ENCODE measurements at regions not wholly inside any gene's neighbourhood (a gene's known extent, or its start where the extent isn't known, plus 50 kb on each side); places are given as distances from the start of the nearest gene placed in this dataset.

DNA sequence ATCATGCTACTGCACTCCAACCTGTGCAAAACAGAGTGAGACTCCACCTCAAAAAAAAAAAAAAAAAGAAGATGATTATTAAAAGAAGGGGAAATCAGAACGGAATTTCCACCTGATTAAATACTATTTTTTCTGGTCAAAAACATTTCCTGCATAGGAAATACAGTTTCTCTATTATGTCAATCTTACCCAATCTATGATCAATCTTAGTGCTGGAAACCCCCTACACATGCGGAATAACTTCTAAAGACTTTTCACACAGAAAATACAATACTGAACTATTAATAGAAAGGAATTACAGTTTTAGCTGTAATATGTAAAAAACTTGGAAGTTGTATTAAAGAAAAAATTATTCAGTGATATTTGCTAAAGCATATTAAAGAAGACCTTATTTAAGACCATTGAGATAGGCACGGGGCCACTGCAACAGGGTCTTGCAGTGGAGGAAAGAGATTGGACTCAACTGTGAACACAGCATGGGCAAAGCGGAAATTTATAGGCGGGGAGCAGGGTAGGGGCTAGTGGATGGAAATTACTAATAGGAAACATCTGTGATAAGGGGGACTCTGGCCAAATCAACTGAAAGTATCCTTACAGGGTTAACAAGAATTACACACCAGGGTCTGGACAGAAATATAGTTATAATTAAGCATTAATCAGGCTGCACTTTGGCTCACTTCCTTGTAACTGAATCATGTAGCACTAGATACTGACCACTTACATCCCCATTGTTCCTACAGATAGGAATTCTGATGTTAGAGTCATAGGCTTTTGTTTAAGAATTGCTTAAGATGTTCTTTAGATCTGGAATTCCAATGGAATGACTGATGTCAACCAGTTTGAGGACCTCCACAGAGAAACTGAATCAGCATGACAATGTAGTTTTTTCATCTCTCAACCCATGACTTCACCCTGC lies 411.5 kb upstream of the DDI1 start:
- no peak for DNase-seq

DNA sequence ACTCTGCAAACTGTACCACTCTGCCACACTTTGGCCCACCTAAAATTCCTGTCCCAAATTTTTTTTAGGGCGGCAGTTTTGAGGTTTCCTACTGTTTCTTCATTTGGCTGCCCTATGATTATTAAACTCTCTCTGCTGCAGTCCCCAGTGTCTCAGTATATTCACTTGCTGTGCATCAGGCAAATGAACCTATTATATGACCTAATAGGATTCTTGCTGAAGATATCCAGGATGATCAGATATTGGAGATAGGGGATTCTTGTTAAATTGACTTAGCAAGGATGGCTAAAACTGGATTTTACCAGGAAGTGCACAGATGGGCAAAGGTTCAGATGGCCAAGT lies 410.8 kb upstream of the DDI1 start:
- no peak for DNase-seq

DNA sequence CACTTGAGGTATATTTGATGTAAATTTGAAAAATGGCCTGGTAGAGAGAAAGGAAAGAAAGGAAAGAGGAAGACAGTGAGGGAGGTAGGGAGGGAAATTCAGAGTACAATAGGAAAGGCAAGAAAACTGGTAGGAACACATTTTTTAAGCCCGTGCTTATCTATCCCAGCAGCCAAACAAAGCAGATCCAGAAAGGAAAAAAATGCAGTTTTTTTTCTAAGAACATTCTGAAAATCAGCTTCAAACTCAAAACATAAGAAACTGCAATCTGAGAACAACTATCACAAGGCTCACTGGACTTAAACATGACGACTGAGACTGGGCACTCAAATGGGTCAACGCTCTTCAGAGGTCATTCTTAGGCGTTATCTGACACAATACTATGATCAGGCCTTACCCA lies 408.3 kb upstream of the DDI1 start:
- DNase-seq = no peak

DNA sequence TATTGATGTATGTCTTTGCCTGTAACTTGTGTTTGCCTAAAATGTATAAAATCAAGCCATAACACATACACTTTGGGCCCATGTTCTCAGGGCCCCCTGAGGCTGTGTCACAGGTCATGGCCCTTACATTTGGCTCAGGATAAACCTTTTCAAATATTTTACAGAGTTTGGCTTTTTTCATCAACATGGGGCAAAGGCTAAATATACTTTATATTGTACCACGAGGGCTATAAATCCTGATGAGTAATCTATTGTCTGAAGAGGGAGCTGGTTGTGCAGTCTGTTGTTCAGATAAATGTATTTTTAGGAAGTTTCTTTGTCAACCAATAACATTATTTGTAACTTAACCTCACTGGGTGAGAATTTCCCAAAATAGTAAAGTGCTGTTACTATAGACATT lies 404.6 kb upstream of the DDI1 start:
- DNase-seq = no peak

DNA sequence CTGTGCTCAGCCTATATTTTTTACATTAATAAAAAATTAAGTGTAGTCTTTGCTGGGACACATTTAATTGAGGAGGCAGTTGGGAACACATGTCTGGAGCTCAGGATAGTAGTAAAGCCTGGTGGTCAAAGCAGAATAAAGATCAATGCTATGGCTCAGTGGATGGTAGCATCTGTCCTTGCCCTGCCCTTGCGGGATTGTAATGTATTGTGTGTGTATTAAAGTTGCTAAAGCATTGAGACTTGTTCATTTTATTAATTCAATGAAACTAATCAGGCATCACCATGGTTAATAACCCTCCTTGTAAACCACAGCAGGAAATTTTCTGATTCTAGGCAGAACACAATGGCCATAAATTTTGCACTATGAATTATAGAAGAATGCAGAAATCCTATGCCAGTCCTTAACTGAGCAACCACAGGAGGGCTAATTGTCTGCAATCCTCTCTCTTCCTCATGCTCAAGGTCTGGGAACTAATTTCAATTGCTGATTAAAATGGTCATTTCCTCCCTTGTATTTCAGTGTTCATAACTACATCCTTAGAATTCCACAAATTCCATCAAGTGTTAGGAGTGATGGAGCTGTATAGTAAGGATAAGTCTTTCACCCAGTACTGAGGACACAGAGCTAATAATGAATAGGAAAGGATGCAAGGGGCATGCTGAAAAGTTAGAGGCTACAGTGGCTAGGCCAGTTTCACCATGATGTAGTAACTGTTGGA lies 403.2 kb upstream of the DDI1 start:
- no peak for DNase-seq

DNA sequence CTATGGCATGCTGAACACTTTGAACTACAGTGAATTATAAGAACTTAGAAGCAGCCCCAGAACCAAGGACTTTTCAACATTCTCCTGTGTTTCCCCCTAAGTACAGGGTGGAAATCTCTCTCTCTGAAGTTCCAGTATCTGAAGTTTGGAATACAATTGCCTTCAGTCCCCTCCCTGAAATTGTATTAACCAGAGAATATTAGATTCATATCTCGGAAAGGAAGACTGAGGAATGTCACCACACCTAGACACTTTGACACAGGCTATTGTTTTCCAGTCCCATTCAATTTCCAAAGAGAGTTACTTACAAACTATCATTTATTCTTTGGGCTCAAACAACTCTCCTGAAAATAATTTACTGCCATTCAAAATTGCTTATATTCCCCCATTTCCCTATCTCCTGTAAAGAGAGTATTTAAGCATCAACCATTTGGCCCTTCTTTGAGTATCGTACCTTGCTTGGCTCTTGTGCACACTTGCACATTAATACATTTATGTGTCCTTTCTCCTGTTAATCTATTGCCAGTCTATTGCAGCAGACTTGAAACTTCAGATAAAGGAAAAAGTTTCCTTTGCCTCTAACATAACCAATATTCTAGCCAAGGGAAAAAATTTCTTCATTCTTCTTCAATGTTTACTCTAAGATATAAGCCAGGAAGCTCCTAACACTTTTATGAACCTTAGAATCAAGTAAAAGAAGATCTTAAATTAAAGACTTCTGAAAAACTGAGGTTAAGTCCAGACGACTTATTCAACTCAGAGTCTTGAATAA lies 402.4 kb upstream of the DDI1 start:
- DNase-seq = no peak

DNA sequence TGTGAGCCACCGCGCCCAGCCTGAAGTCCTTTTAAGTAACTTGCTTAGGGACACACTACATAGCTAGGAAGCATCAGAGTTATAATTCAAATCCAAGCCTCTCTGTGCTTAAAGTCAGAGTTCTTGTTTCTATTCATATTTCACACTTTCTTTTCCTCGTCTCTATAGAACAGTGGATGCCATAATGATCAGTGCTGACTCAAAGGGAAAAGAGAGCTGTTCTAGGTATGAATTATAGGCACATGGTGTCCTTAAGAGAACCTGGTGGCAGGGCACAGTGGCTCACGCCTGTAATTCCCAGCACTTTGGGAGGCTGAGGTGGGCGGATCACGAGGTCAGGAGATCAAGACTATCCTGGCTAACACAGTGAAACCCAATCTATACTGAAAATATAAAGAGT lies 400.2 kb upstream of the DDI1 start:
- DNase-seq = no peak

DNA sequence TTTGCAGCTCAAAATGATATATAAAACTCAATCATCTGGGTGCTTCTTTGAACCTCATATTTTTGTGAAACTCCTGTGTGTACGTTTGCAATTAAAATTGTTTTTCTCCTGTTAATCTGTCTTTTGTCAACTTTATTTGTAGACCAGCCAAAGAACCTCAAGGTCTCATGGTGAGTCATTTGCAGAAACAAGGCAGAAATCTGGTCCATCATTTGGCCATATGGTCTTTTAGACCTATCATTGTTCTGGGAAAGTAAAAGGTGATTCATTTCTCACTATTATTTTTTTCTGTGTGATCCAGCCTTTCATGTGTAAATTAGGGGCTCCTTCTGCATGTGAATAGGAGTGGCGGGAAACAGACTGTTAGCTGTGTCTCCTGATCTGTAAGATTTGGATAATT lies 399.1 kb upstream of the DDI1 start:
- no peak for DNase-seq

DNA sequence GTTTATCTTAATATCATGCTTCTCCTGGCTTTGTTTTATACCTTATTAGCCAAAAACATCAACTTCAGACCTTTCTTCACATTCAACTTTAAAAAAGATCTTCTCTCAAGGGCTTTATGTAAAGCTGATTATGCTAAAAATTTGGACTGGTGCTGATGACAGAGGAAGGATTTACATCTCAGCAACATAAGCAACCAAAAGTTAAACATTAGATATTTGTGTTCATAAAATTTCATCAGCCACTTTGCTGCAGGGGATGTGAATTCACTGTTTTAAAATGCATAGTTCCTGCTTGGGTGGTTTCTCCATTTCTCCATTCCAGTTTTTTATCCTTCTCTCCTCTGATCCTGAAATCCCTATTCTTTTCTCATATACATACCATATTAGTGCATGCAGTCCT lies 398.6 kb upstream of the DDI1 start:
- no peak for DNase-seq

DNA sequence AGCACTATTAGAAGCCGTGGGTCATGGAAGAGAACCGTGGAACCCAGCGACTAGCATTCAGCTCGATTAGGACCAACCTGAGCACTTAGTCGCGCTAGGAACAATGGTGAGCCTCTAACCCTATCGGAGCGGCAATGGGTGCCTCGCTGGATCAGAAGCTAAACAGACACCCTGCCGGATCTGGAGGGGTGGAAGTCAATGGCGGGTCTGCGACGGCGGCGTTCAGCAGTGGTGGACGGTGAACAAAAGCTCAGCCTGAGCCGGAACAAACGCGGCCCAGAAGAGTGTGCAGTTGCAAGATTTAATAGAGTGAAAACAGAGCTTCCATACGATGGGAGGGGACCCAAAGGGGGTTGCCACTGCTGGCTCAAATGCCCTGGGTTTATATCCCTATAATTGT lies 391.8 kb upstream of the DDI1 start:
- DNase-seq = no peak

DNA sequence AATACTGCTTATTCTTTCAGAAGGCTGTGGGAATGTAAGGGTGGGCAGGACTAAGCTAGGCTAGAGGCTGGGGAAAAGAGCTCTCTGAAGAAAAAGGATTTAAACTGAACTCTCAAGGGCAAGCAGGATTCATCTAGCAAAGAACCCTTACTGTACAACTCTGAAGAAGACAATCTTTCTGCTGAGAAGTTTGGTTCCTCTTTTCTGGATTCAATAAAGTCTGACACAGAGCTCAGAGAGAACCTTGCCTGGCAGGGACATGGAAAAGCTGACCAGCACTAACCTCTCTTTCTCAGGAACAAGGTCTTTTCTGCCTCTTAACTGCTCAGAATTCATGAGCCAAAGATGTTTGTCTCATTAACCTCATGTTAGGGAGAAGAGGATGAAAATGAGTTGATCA lies 388.4 kb upstream of the DDI1 start:
- DNase-seq = no peak

DNA sequence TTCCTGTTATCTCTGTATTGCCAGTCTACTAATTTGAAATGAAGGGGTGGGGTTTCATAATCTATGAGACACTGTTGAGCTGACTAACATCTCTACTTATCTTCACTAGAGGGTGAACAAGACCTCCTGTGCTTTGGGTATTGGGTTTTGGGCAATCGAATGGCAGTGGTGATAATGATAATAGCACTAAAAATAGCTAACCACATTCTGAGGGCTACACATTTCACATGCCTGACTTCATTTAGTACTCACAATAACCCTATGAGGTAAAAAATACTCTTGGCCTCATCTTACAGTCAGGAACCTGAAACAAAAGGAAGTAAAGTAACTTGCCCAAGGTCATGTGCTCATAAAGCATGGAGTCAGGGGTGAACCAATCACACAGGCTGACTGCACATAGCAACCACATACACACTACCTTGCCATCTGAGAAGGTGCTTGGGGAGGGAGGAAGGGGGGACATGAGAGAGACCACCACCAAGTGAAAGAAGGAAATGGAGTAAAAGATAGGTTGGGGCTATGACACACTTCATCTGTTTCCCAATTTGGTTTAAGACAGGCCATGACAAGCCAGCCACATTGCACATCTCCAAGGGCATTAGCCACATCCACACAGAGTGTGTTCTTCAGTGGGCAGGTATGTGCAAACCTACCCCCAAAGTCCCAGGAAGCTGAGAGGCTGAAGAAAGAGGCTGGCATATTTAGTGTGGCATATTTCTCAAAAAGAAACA lies 387.6 kb upstream of the DDI1 start:
- no peak for DNase-seq

DNA sequence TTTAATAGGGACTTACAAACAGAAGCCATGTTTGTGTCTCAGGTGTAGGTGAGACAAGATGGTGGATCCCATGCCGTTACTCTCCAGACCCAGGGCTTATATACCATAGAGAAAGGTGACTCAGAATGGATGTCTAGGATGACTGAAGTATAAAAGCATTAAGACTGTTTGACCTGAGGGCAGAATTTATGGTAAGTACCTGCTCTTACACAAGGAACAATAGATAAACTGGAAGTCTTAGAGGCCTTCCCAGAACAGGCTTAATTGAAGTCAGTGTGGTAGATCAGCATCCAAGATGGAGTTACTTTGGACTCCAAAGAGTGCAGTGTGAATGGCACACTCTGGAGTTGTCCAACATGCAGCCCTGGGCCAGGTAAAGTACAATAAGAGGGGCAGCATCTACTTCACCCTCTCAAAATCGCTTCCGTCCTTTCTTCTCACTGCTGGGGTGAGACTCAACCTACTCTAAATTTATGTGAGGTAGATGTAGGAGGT lies 387.0 kb upstream of the DDI1 start:
- no peak for DNase-seq

DNA sequence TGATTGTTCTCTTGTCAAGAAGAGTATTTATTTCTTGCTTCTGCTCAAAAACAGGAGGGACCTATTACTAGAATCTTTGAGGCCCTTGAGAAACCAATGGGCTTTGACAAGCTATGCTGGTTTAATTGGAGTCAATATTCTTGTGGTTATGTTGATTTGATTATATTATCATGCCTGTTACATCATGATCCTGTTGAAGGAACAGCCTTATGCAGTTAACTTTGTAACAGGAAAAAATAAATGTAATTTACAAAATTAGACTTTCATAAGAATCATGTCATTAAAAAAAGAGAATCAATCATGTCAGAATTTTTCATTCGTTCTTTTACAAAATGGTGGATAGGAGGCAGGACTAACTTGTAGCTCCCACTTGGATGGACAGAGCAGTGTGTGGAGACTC lies 386.1 kb upstream of the DDI1 start:
- no peak for DNase-seq

DNA sequence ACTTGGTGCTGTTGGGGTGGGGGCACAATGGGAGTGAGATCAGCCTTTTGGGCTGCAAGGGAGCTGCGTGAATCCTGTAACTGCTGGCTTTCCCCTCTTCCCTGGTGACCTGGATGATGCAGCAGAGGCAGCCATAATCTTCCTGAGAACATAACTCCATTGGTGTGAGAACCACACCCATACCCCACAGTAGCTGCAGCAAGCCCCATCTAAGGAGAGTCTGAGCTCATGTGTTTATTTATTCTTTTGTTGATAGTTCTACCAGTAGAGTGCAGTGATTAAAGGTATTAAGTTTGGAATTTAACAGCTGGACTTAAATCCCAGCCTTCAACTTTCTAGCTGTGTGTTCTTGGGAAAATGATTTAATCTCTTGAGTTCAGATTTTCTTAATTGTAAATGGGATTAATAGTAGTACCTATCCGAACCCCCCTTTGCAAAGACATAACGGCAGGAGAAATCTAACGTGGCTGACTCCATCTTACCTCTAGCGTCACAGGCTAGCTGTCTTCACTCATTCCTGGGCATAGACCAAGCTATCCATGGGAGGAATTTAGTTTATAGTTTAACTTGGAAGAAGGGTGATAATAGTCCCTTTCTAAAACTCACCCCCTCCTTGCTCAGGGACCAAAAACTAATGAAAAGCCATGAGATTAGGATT lies 385.0 kb upstream of the DDI1 start:
- no peak for DNase-seq

DNA sequence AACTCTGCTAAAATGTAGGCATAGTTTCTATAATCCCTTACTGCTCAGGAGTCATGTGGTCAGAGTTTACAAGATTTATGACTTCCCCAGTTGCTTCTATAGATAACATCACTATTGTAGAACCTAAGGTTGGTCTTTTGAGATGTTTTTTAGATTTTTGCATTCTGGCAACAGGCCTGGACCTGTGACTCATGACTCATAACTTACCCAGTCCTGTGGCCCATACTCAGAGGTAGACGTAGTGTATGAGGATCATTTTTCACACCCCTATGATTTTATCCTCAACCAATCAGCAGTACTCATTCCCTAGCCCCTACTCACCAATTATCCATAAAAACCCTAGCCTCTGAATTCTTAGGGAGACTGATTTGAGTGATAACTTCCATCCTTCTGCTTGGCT lies 384.4 kb upstream of the DDI1 start:
- DNase-seq = no peak

DNA sequence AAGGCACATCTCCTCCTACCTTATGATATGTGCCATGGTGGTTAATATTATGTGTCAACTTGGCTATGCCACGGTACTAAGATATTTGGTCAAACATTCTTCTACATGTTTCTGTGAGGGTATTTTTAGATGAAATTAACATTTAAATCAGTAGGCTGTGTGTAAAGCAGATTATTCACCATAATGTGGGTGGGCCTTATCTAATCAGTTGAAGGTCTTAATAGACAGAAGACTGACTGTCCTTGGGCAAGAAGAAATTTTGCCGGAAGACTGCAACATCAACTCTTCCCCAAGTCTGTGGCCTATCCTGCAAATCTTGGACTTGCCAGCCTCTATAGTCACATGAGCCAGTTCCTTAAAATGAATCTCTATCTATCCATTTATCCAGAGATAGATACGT lies 380.1 kb upstream of the DDI1 start:
- no peak for DNase-seq

DNA sequence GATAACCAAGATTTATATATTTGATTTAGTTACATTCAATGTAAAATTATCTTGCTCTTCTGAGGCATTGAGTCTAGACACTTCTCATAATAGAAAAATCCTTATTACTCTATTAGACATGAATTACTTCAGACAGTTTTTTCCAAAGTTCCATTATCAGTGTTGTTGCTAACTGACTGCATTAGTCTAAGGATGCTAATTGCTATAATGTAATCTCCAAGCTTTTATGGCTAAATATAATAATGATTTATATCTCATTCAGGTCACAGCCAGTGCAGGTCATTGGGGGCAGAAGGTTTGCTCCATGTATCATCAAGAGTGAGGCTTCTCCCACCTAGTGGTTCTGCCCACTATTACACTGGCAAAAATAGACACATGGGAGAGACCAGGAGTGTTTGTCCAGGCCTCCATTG lies 377.2 kb upstream of the DDI1 start:
- DNase-seq = no peak

DNA sequence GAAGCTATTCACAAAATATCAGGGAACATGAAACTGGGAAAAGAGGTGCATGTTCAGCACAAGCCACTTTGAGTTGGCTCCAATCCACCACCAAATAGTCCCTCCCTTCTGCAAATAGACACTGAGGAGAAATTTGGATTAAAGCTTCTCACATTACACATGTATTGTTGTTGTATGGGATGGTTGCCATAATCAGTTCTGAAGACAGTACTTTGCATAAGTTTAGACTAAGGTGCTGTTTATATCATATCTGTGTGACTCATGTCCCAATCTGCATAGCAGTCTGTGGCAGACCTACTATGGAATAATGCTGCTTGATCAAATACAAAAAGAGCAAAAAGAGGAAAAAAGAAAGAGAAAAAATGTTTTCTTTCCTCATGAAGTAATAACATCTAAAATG lies 376.7 kb upstream of the DDI1 start:
- no peak for DNase-seq

DNA sequence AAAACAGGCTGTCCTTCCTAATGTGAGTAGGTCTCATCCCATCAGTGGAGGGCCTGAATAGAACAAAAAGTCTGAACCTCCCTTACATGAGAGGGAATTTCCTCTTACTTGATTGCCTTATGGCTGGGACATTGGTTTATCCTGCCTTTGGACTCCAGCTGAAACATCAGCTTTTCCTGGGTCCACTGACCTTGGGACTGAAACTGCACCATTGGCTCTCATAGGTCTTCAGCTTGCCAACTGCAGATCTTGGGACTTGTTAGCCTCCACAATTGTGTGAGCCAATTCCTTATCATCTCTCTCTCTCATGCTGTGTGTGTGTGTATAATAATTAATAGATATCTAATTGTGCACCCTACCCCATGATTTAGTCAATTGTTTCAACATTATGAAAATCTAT lies 375.3 kb upstream of the DDI1 start:
- DNase-seq = no peak

DNA sequence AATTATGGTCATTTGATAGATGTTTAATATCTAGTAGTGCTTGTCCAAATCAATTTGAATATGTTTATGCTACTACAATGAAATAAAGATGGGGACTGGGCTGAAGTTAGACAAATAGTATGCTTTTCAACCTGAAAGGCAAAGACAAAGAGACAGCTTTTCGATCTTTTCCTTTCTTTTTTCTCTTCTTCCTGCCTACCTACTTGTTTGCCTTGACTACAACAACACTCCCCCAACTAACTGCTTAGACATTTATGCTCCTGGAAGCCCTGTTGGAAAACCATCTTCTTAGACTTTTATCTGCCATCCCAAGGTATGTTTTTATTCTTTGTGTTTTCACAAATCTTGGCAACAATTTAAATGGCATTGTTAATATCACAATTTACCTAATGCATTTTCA lies 374.4 kb upstream of the DDI1 start:
- no peak for DNase-seq

DNA sequence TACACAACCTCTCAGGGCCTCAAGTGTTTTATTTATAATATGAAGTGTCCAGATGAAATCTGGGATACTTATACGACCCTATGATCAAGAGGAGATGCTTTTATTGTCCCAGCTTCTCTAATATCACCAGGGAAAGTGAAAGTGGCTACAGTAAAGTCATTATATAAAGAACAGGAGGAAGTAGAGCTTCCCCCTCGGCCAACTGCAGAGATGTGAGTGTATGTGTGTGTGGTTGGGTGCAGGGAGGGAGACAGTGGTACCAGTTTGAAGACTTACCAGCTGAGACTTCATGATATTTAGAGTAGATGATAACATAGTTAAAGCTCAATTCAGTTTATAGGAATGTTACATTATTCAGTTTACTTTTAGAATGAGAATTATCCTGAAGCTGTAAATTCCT lies 373.6 kb upstream of the DDI1 start:
- no peak for DNase-seq
